ENCODE measurements at regions not wholly inside any gene's neighbourhood (a gene's known extent, or its start where the extent isn't known, plus 50 kb on each side); places are given as distances from the start of the nearest gene placed in this dataset.

DNA sequence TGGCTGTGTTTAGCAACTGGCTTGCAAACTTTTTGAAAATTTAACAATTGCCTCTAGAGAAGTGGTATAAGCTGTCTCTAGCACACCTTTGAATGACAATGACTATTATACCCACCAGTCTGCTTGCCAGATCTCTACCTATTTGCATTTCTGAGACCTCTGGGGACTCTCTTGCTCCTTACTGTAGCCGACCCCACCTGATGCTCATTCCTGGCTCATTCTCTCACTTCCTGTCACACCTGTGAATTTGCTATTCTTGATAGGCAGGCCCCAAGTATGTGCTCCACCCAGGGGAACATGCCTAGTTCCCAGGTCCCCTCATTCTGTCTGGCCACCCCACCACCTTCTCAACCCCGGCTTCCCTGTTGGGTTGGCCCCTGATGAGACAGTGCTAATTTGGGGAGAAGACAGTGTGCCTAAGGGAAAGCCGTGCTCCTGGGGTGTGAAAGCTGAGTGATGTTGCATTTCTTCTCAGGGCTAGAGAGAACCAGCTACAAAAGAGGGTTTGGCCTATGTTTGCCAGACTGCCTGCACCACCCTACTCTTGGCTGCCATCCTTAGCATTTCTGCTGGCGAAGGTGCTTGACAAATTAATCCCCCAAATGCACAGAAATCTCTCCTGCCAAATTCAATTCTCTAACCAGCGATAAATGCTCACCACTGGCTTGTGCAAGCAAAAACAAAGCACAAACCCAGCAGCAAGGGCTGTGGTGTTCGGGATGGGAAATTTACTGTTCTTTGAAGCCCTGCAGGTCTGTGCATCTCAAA lies 138.2 kb downstream of the RPS24 start:
- H3K36me3 ChIP-seq (ENCODE audit: insufficient read depth, insufficient read length, low read length): no peaks in the 10 kb centered on the region
- no peaks in the 10 kb centered on the region for H3K27me3 ChIP-seq (ENCODE audit: insufficient read depth, insufficient read length)
- no peak overlapping the region for H3K4me3 ChIP-seq (ENCODE audit: insufficient read length, low read depth)
- no peak for TF ChIP-seq ZNF274 (IDR thresholded peaks at IDR 0.05; ENCODE audit: low read depth, low read length)
- no peak for TF ChIP-seq SUZ12 (IDR thresholded peaks at IDR 0.05; ENCODE audit: extremely low read depth, insufficient read depth, insufficient read length)
- TF ChIP-seq YY1 (IDR thresholded peaks at IDR 0.05; ENCODE audit: insufficient read depth, insufficient read length): no peak
- DNase-seq (ENCODE audit: low read depth, low spot score): peak; percentile 16
- no peak overlapping the region for H3K9ac ChIP-seq (ENCODE audit: insufficient read length, low read depth)
- no peaks in the 10 kb centered on the region for H3K4me1 ChIP-seq (ENCODE audit: insufficient read depth, insufficient read length)
- H3K9me3 ChIP-seq (ENCODE audit: insufficient read depth, low read length): peaks cover 7% of the 10 kb centered on the region; the same call in 1 of the 2 replicates

DNA sequence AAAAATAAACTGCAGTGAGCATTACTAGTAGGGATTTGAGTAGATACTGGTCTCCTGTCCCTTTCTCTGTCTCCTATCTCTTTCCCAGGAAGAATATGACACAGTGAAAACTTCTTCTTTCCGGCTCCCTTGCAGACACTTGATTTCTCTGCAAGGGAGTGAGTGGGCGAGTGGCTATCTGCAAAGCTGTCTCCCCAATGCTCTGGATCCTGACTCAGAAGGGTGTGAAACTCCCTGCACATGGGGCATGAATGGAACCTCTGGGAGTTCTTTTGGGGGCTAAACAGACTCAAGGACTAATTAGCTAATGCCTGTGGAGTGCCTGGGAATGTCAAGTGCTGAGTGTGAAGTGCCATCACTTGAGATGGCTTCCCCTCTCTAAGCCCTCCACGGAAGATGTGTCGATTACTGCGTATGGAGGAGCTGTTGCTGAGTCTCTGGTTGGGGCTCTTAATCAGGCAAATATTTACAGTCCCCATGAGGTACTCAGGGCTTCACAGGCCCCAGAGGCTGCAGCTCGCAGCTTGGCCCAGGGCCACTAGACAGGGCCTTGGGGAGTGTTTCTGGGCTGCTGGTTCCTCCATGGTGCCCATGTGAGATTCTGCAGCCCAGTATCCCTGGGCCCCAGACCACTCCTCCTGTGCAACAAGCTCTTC lies 139.8 kb downstream of the RPS24 start:
- peaks cover 2% of the 10 kb centered on the region for H3K4me1 ChIP-seq (ENCODE audit: insufficient read depth, insufficient read length)
- no peaks in the 10 kb centered on the region for H3K36me3 ChIP-seq (ENCODE audit: insufficient read depth, insufficient read length, low read length)
- no peak for DNase-seq (ENCODE audit: low read depth, low spot score)
- TF ChIP-seq SUZ12 (IDR thresholded peaks at IDR 0.05; ENCODE audit: extremely low read depth, insufficient read depth, insufficient read length) (no peak), YY1 (IDR thresholded peaks at IDR 0.05; ENCODE audit: insufficient read depth, insufficient read length) (no peak), ZNF274 (IDR thresholded peaks at IDR 0.05; ENCODE audit: low read depth, low read length) (no peak)
- H3K27me3 ChIP-seq (ENCODE audit: insufficient read depth, insufficient read length): no peaks in the 10 kb centered on the region
- peaks cover 7% of the 10 kb centered on the region; the same call in 1 of the 2 replicates for H3K9me3 ChIP-seq (ENCODE audit: insufficient read depth, low read length)
- no peak overlapping the region for H3K4me3 ChIP-seq (ENCODE audit: insufficient read length, low read depth)
- H3K9ac ChIP-seq (ENCODE audit: insufficient read length, low read depth): no peak overlapping the region

DNA sequence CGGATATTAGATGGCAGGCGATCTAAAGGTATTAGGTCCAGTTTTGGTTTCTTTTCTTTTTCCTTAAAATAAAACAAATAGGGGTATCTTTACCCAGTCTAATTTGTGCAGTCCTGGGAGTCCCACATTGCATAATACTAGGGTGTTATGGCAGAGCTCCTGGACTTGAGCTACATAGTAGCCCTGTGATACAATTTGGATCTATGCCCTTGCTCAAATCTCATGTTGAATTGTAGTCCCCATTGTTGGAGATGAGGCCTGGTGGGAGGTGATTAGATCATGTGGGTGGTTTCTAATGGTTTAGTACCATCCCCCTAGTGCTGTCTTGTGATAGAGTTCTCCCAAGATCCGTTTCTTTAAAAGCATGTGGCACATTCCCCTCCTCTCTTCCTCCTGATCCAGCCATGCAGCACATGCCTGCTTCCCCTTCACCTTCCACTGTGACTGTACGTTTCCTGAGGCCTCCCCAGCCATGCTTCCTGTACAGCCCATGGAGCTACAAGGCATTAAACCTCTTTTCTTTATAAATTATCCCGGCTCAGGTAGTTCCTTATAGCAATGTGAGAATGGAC lies 141.9 kb downstream of the RPS24 start:
- no peak overlapping the region for H3K4me3 ChIP-seq (ENCODE audit: insufficient read length, low read depth)
- no peaks in the 10 kb centered on the region for H3K36me3 ChIP-seq (ENCODE audit: insufficient read depth, insufficient read length, low read length)
- no peak for DNase-seq (ENCODE audit: low read depth, low spot score)
- H3K9me3 ChIP-seq (ENCODE audit: insufficient read depth, low read length): peaks cover 5% of the 10 kb centered on the region; the same call in 1 of the 2 replicates
- no peak for TF ChIP-seq SUZ12 (IDR thresholded peaks at IDR 0.05; ENCODE audit: extremely low read depth, insufficient read depth, insufficient read length)
- TF ChIP-seq YY1 (IDR thresholded peaks at IDR 0.05; ENCODE audit: insufficient read depth, insufficient read length): no peak
- TF ChIP-seq ZNF274 (IDR thresholded peaks at IDR 0.05; ENCODE audit: low read depth, low read length): no peak
- peaks cover 2% of the 10 kb centered on the region for H3K4me1 ChIP-seq (ENCODE audit: insufficient read depth, insufficient read length)
- H3K27me3 ChIP-seq (ENCODE audit: insufficient read depth, insufficient read length): no peaks in the 10 kb centered on the region
- no peak overlapping the region for H3K9ac ChIP-seq (ENCODE audit: insufficient read length, low read depth)

DNA sequence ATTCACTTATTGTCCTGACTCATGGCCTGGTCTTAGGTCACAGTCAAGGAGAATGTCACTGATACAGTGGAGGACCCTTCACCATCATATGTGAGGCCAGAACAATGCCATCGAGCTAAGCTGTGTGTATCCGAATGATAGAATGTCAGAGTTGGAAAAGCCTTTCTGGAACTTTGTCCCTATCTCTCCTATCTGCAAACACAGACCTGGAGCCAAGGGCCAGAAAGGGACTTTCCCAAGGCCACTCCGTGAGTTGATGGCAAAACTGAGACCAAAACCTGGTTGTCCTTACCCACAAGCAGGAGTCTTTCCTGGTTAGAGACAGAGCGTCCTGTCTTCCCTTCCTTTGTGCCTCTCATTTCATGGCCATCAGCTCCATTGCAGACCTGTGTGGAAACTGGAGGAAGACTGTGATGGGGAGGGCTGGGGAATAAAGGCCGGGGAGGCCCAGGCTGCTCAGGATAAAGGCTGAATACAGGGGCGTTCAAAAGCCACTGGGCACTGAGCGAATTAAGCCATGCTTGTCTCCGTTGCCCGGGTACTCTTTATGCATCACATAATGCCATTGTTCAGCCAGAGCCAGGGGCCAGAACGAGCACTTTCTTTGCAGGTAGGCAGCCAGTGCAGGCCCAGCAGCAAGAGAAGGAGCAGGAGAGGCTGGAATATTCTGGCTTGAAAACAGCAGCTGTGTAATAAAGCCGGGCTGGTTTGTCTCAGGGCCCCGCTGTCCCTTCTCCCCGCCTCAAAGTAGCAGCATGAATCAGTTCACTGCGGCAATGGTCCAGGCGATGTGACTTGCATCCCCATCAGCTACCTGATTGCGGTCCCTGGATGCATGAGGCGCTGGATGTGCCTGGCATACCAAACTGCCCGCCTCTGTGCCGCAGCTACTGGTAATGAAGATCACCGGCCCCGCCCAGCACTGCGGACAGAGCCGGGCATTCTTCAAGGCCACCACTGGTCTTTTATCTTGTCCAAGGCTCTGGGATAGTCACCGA lies 143.0 kb downstream of the RPS24 start:
- no peak for TF ChIP-seq SUZ12 (IDR thresholded peaks at IDR 0.05; ENCODE audit: extremely low read depth, insufficient read depth, insufficient read length)
- no peak overlapping the region for H3K4me3 ChIP-seq (ENCODE audit: insufficient read length, low read depth)
- H3K27me3 ChIP-seq (ENCODE audit: insufficient read depth, insufficient read length): no peaks in the 10 kb centered on the region
- peaks cover 2% of the 10 kb centered on the region for H3K4me1 ChIP-seq (ENCODE audit: insufficient read depth, insufficient read length)
- H3K9me3 ChIP-seq (ENCODE audit: insufficient read depth, low read length): no peaks in the 10 kb centered on the region
- no peaks in the 10 kb centered on the region for H3K36me3 ChIP-seq (ENCODE audit: insufficient read depth, insufficient read length, low read length)
- no peak overlapping the region for H3K9ac ChIP-seq (ENCODE audit: insufficient read length, low read depth)
- DNase-seq (ENCODE audit: low read depth, low spot score): no peak

GRCh38 chr10:78177491-78178185 lies 144.0 kb downstream of the RPS24 start:
- H3K9ac ChIP-seq (ENCODE audit: insufficient read length, low read depth): no peak overlapping the region
- peaks cover 2% of the 10 kb centered on the region for H3K4me1 ChIP-seq (ENCODE audit: insufficient read depth, insufficient read length)
- no peak overlapping the region for H3K4me3 ChIP-seq (ENCODE audit: insufficient read length, low read depth)
- no peaks in the 10 kb centered on the region for H3K27me3 ChIP-seq (ENCODE audit: insufficient read depth, insufficient read length)
- no peaks in the 10 kb centered on the region for H3K36me3 ChIP-seq (ENCODE audit: insufficient read depth, insufficient read length, low read length)
- DNase-seq (ENCODE audit: low read depth, low spot score): no peak
- H3K9me3 ChIP-seq (ENCODE audit: insufficient read depth, low read length): no peaks in the 10 kb centered on the region
- TF ChIP-seq ZNF274 (IDR thresholded peaks at IDR 0.05; ENCODE audit: low read depth, low read length): no peak
- no peak for TF ChIP-seq YY1 (IDR thresholded peaks at IDR 0.05; ENCODE audit: insufficient read depth, insufficient read length)
- no peak for TF ChIP-seq SUZ12 (IDR thresholded peaks at IDR 0.05; ENCODE audit: extremely low read depth, insufficient read depth, insufficient read length)

GRCh38 chr10:78178397-78178796 lies 144.7 kb downstream of the RPS24 start:
- peaks cover 2% of the 10 kb centered on the region for H3K4me1 ChIP-seq (ENCODE audit: insufficient read depth, insufficient read length)

More at GRCh38 chr10:78178397-78178796, 144.7 kb downstream of the RPS24 start:
- H3K36me3 ChIP-seq (ENCODE audit: insufficient read depth, insufficient read length, low read length): no peaks in the 10 kb centered on the region
- no peak overlapping the region for H3K9ac ChIP-seq (ENCODE audit: insufficient read length, low read depth)
- no peaks in the 10 kb centered on the region for H3K27me3 ChIP-seq (ENCODE audit: insufficient read depth, insufficient read length)
- no peaks in the 10 kb centered on the region for H3K9me3 ChIP-seq (ENCODE audit: insufficient read depth, low read length)
- no peak overlapping the region for H3K4me3 ChIP-seq (ENCODE audit: insufficient read length, low read depth)
- DNase-seq (ENCODE audit: low read depth, low spot score): no peak
- TF ChIP-seq ZNF274 (IDR thresholded peaks at IDR 0.05; ENCODE audit: low read depth, low read length): no peak
- TF ChIP-seq YY1 (IDR thresholded peaks at IDR 0.05; ENCODE audit: insufficient read depth, insufficient read length): no peak
- no peak for TF ChIP-seq SUZ12 (IDR thresholded peaks at IDR 0.05; ENCODE audit: extremely low read depth, insufficient read depth, insufficient read length)
